Activated CD4-positive, alpha-beta T cell treated with anti-CD3 and anti-CD28 coated beads, Interleukin-2, amount 50 U/mL, for 4 hours (primary cell): ENCODE measurements at regions not wholly inside any gene's neighbourhood (a gene's known extent, or its start where the extent isn't known, plus 50 kb on each side); places are given as distances from the start of the nearest gene placed in this dataset.

ENCODE experiments used
- DNase-seq, 2 experiments: peaks; one replicate each; pipeline ENCODE4 v3.0.0-alpha.2; 2020

- DNase-seq: no peak
Measured at GRCh38 chr18:2281523-2282199, 289.6 kb downstream of the METTL4 start.

GRCh38 chr18:2293109-2293839 is 278.0 kb downstream of the METTL4 start:
- DNase-seq: no peak

GRCh38 chr18:2301316-2301715 is 270.0 kb downstream of the METTL4 start:
- no peak for DNase-seq

GRCh38 chr18:2302012-2302411 is 269.3 kb downstream of the METTL4 start:
- DNase-seq: no peak

- no peak for DNase-seq
Measured at GRCh38 chr18:2302628-2303516, 268.4 kb downstream of the METTL4 start.

- no peak for DNase-seq
Measured at GRCh38 chr18:2303517-2304238, 267.6 kb downstream of the METTL4 start.

DNA sequence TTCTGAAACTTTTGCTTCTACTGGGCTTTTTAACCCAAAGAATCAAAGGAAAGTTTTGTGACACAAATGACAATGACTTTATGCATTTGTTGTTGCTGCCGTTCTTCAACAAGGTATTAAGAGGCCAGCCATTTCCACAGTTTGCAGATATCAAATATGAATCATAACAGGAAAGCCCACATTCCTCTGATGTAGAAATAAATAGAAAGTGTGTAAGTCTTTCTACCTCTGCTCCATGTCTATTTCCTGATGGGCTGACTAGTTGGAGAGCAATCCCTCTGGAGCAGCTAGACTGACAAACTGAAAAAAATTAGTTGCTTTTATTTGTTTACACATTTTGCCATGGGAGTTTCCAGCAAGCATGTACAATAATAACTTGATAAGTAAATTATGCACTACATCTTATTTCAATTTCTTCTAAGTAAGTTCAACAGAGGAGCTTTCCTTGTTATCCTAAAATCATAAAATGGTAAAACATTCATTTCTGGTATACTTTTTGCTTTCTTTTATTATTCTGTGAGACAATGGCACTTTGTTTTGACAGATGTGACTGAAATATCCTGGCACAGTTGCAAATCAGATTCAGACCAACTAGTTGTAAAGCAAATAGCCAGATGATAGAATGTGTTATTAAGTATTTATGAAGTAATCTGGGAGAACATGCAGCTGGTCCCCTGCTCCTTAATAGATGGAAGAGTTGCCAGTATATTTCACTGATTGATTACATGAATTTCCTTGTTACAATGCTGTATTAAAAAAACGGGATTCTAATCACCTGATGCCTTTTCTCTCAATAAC is 266.7 kb downstream of the METTL4 start:
- DNase-seq: no peak

GRCh38 chr18:2306606-2307005 is 264.7 kb downstream of the METTL4 start:
- no peak for DNase-seq

DNA sequence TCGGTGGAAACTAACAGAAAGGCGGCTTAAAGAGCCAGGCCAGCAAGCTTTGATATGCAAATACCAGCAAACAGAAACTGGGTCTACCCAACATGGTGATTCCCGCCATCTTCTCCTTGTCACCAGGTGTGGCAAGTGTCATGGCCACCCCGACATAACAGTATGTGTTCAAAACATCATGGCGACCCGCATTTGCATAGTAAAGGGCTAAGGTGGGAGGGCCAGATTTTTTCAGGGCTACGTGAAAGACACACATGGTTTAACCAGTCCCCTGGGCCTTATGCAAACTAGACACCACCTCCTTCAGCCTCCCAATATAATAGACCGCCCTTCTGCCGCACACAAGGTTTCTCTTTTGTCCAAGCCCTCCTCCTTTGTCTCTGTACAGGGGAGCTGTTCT is 260.4 kb downstream of the METTL4 start:
- no peak for DNase-seq

DNA sequence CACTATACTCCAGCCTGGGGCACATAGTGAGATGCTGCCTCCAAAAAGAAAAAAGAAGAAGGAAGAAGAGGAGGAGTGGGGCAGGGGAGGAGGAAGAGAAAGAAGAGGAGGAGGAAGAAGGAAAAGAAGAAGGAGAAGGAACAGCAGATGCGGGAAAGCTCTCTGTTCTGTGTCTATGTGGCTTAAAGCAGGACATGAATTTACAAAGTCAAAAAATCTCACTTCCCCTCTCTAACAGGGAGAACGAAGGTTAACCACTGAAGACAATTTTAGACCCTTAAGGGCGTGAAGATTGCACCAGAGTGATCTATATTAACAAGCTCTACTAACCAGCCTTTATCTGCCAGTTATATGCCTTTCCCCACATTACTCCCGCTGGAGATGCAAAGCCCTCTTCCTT is 258.9 kb downstream of the METTL4 start:
- DNase-seq: no peak

DNA sequence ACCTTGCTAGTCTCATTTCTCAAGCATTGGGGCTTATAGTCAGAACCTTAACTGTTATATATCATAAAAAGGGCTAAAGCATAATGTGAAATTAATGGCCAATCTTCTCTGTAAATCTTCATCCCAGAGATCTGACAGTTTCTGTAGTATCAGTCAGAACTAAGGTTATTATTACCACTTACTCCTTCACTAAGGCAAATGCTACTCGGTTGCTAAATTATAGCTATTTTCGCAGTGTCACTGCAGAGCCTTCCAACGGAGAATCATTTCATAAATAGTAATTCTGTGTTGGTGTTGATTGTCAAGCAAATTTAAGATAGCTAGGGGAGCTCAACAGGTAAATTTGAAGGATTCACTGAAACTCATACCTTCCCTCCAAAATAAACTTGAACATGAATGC is 258.0 kb downstream of the METTL4 start:
- DNase-seq: no peak

GRCh38 chr18:2316082-2316750 is 255.1 kb downstream of the METTL4 start:
- DNase-seq: no peak

- DNase-seq: no peak
Measured at GRCh38 chr18:2316751-2317696, 254.3 kb downstream of the METTL4 start.

DNA sequence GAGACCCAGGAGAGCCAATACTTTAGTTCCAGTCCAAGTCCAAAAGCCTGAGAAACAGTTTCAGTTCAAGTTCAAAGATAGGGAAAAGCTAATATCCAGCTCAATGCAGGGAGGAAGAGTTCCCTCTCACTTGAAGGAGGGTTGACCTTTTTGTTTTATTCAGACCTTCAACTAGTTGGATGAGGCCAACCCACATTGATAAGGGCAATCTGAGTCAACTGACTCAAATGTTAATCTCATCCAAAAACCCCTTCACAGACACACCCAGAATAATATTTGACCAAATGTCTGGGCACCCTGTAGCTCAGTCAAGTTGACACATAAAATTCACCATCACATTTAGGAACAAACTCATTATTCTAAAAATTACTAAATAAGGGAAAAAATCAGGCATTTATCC is 246.8 kb downstream of the METTL4 start:
- no peak for DNase-seq

DNA sequence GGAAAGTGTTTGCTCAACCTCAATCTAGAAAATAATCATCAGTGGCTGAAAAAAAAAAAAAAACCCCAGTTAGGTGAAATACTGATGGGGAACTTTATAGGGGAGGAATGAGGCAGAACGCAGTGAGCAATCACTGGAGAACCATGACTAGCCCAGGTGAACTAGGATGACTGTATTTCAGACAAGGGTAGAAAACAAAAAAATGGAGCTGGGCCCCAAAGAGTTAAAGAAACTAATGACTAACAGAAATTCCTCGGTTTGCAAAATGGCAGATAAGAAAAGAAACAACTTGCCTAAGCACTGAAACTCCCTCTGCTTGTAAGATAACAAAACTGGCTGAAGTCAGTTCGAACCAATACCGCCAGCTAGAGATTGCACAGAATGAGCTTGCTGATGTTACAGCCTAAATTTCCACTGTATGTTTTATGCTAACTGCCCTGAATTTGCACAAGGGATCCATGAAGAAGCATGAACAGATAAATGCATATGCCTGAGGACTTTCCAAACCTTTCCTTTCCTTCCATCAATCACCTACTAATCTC is 245.9 kb downstream of the METTL4 start:
- DNase-seq: no peak

GRCh38 chr18:2325933-2326332 is 245.4 kb downstream of the METTL4 start:
- no peak for DNase-seq

- no peak for DNase-seq
Measured at GRCh38 chr18:2326999-2327398, 244.3 kb downstream of the METTL4 start.

- DNase-seq: no peak
Measured at GRCh38 chr18:2330764-2331163, 240.5 kb downstream of the METTL4 start.

GRCh38 chr18:2331491-2331890 is 239.8 kb downstream of the METTL4 start:
- DNase-seq: no peak
